OCI-LY7 (cell line): ENCODE measurements at regions not wholly inside any gene's neighbourhood (a gene's known extent, or its start where the extent isn't known, plus 50 kb on each side); places are given as distances from the start of the nearest gene placed in this dataset.
A peak's percentile ranks its signal among the peaks of the same experiment; 100 is the strongest.

Experiments used
- BruUV-seq: library from RNA; stranded (reverse); fragments of 400-500 nt; replicated peaks from 2 replicates; lab custom pipeline; 2021; lab: Mats Ljungman, UMichigan
- CTCF ChIA-PET: fragments of 300-600 bp; sonication (Branson Sonifier 250); formaldehyde crosslinking; loops from one replicate; lab custom pipeline; 2022; ENCODE audit warnings: antibody characterized with exemption; ENCODE audit not compliant: unreplicated experiment; lab: Charles Lee
- POLR2A ChIA-PET: fragments of 300-600 bp; sonication (Branson Sonifier 250); formaldehyde crosslinking; loops from one replicate; lab custom pipeline; 2022; ENCODE audit warnings: antibody characterized with exemption; lab: Charles Lee
- DNase-seq: peaks from one replicate; pipeline ENCODE4 v3.0.0-alpha.2; 2015; ENCODE audit warnings: low spot score
- H2AFZ ChIP-seq: fragments of 200-600 bp; sonication (generic), shearing (Covaris generic); 2 replicates; pipeline ENCODE4 v1.6.1; 2014; ENCODE audit warnings: mild to moderate bottlenecking, antibody characterized with exemption, low read length, moderate library complexity
- H3K27ac ChIP-seq: fragments of 200-600 bp; sonication (generic); 2 replicates; pipeline ENCODE4 v1.5.1; 2014; ENCODE audit warnings: mixed run types, low read depth, mild to moderate bottlenecking, moderate library complexity, low read length, inconsistent platforms; ENCODE audit not compliant: poor library complexity, severe bottlenecking
- H3K36me3 ChIP-seq: fragments of 200-600 bp; sonication (generic); 2 replicates; pipeline ENCODE4 v1.6.1; 2014; ENCODE audit warnings: mild to moderate bottlenecking, antibody characterized with exemption, low read length, moderate library complexity, mixed read lengths; ENCODE audit not compliant: insufficient read depth
- H3K4me1 ChIP-seq: fragments of 200-600 bp; sonication (generic); 2 replicates; pipeline ENCODE4 v1.5.1; 2014; ENCODE audit warnings: mild to moderate bottlenecking, low read length; ENCODE audit not compliant: insufficient read depth, poor library complexity, severe bottlenecking
- H3K4me2 ChIP-seq: fragments of 200-600 bp; sonication (generic); 2 replicates; pipeline ENCODE4 v1.6.1; 2014; ENCODE audit warnings: mild to moderate bottlenecking, low read length
- H3K4me3 ChIP-seq: fragments of 200-600 bp; sonication (generic); 2 replicates; pipeline ENCODE4 v1.5.1; 2014; ENCODE audit warnings: mild to moderate bottlenecking, low read depth, low read length; ENCODE audit not compliant: poor library complexity, severe bottlenecking
- H3K79me2 ChIP-seq: fragments of 200-600 bp; sonication (generic); 2 replicates; pipeline ENCODE4 v1.6.1; 2016; ENCODE audit warnings: low read depth, mild to moderate bottlenecking, low read length, moderate library complexity, mixed read lengths; ENCODE audit not compliant: insufficient read depth
- H3K9me2 ChIP-seq: fragments of 200-600 bp; sonication (generic); 2 replicates; pipeline ENCODE4 v1.6.1; 2016; ENCODE audit warnings: mild to moderate bottlenecking, low read length, mixed read lengths; ENCODE audit not compliant: insufficient read depth
- H3K9me3 ChIP-seq: fragments of 200-600 bp; sonication (generic); 2 replicates; pipeline ENCODE4 v1.6.1; 2014; ENCODE audit warnings: mild to moderate bottlenecking, mixed run types, low read length, mixed read lengths
- H4K20me1 ChIP-seq: fragments of 200-600 bp; sonication (generic); 2 replicates; pipeline ENCODE4 v1.6.1; 2014; ENCODE audit warnings: mild to moderate bottlenecking, antibody characterized with exemption, low read length, moderate library complexity, mixed read lengths; ENCODE audit not compliant: insufficient read depth
- EZH2phosphoT487 ChIP-seq: fragments of 200-600 bp; sonication (generic); IDR thresholded peaks from 2 replicates; pipeline ENCODE4 v1.6.1; 2018; ENCODE audit warnings: low read depth, borderline replicate concordance, mild to moderate bottlenecking, mixed run types, antibody characterized with exemption, low read length, moderate library complexity, mixed read lengths
- intact Hi-C: fragments of 100-400 bp; cut with micrococcal nuclease; formaldehyde crosslinking; loops from one replicate; pipeline ENCODE4 v1.10.0; 2022; ENCODE audit not compliant: unreplicated experiment
- TF ChIP-seq, protein P1 (sequence below): fragments of 200-600 bp; sonication (generic); conservative IDR thresholded peaks from 2 replicates; pipeline ENCODE4 v1.5.1; 2014; ENCODE audit warnings: mild to moderate bottlenecking, antibody characterized with exemption, low read length, moderate library complexity, mixed read lengths

- H3K4me3 ChIP-seq: no peak overlapping the region
- ChIA-PET POLR2A (interaction anchor here (0.7 kb wide), 1 partner anchor 14 kb away, joined by 3 read pairs; no protein-coding TSS in a partner anchor), CTCF (no interaction called here)
- H2AFZ ChIP-seq: no peak overlapping the region
- intact Hi-C loops: no loop called here
- BruUV-seq: no TSS peak
- H3K9me2 ChIP-seq: no peaks in the 10 kb centered on the region
- no peak for DNase-seq
- no peak for TF ChIP-seq EZH2phosphoT487
- TF ChIP-seq, protein P1, sequence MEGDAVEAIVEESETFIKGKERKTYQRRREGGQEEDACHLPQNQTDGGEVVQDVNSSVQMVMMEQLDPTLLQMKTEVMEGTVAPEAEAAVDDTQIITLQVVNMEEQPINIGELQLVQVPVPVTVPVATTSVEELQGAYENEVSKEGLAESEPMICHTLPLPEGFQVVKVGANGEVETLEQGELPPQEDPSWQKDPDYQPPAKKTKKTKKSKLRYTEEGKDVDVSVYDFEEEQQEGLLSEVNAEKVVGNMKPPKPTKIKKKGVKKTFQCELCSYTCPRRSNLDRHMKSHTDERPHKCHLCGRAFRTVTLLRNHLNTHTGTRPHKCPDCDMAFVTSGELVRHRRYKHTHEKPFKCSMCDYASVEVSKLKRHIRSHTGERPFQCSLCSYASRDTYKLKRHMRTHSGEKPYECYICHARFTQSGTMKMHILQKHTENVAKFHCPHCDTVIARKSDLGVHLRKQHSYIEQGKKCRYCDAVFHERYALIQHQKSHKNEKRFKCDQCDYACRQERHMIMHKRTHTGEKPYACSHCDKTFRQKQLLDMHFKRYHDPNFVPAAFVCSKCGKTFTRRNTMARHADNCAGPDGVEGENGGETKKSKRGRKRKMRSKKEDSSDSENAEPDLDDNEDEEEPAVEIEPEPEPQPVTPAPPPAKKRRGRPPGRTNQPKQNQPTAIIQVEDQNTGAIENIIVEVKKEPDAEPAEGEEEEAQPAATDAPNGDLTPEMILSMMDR: no peak
- H3K27ac ChIP-seq: no peak overlapping the region
- no peaks in the 10 kb centered on the region for H3K4me1 ChIP-seq
- H3K36me3 ChIP-seq: no peaks in the 10 kb centered on the region
- no peaks in the 10 kb centered on the region for H3K79me2 ChIP-seq
- H3K9me3 ChIP-seq: no peaks in the 10 kb centered on the region
- H3K4me2 ChIP-seq: no peak overlapping the region
- no peaks in the 10 kb centered on the region for H4K20me1 ChIP-seq
Observed at GRCh38 chr19:27971869-27972268, 1241.1 kb downstream of the UQCRFS1 start.

GRCh38 chr19:27971071-27971470, 1241.9 kb downstream of the UQCRFS1 start:
- Histone ChIP-seq H3K27ac (no peak overlapping the region), H3K36me3 (no peaks in the 10 kb centered on the region), H3K79me2 (no peaks in the 10 kb centered on the region), H3K4me2 (no peak overlapping the region), H2AFZ (no peak overlapping the region), H4K20me1 (no peaks in the 10 kb centered on the region), H3K4me1 (no peaks in the 10 kb centered on the region), H3K4me3 (no peak overlapping the region), H3K9me3 (no peaks in the 10 kb centered on the region), H3K9me2 (no peaks in the 10 kb centered on the region)
- ChIA-PET CTCF (no interaction called here), POLR2A (interaction anchor here (0.6 to 1.7 kb wide), 2 partner anchors 8 to 221 kb away, joined by 3 to 5 read pairs; no protein-coding TSS in a partner anchor)
- BruUV-seq: no TSS peak
- no peak for DNase-seq
- intact Hi-C loops: no loop called here
- TF ChIP-seq, protein P1: no peak
- no peak for TF ChIP-seq EZH2phosphoT487

DNA sequence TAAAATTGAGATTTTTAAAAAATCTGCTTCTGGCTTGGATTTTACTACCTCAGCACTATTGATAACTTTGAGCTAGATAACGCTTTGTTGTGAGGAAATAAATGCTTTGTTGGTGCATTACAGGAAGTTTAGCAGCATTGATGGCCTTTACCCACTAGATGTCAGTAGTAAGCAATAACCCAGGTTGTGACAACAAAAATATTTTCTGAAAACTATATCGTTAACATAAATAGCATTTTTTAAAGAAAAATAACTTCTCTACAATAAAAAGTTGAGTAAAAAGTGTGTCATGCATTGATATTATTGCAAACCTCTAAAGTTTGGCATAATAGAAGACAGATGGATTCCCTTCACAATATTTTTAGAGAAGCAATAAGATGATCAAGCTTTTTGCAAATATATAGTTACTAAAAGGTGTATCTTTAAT, 1246.5 kb downstream of the UQCRFS1 start:
- POLR2A ChIA-PET: interaction anchor here (0.9 kb wide), 1 partner anchor 10 kb away, joined by 4 read pairs; no protein-coding TSS in a partner anchor
- TF ChIP-seq, protein P1: peak; percentile 90
- TF ChIP-seq EZH2phosphoT487: no peak
- no peaks in the 10 kb centered on the region for H3K36me3 ChIP-seq
- intact Hi-C loops: loop anchor here (5.0 kb wide), 1 partner anchor 746 kb away; no protein-coding TSS in a partner anchor
- no peaks in the 10 kb centered on the region for H3K4me1 ChIP-seq
- no peaks in the 10 kb centered on the region for H3K9me2 ChIP-seq
- H2AFZ ChIP-seq: no peak overlapping the region
- H4K20me1 ChIP-seq: no peaks in the 10 kb centered on the region
- peak; percentile 24 for DNase-seq
- no peak overlapping the region for H3K27ac ChIP-seq
- H3K4me3 ChIP-seq: no peak overlapping the region
- no TSS peak for BruUV-seq
- no peak overlapping the region for H3K4me2 ChIP-seq
- H3K9me3 ChIP-seq: no peaks in the 10 kb centered on the region
- no peaks in the 10 kb centered on the region for H3K79me2 ChIP-seq
- CTCF ChIA-PET: no interaction called here
